SK-N-SH (cell line): ENCODE measurements at regions not wholly inside any gene's neighbourhood (a gene's known extent, or its start where the extent isn't known, plus 50 kb on each side); places are given as distances from the start of the nearest gene placed in this dataset.

Source experiments
- CTCF ChIA-PET: fragments of 300-600, 350-600 bp; formaldehyde crosslinking; extraction: SDS; loops from one replicate; lab custom pipeline; 2021; lab: Yijun Ruan, JAX
- POLR2A ChIA-PET: fragments of 350-600 bp; sonication (Branson Sonifier 250); formaldehyde crosslinking; extraction: SDS; loops from one replicate; lab custom pipeline; 2020; ENCODE audit warnings: antibody characterized with exemption, inconsistent platforms; lab: Yijun Ruan, JAX
- DNase-seq: peaks from one replicate; pipeline ENCODE4 v3.0.0; 2012
- H2AFZ ChIP-seq: fragments of 200-600 bp; sonication (generic); 2 replicates; pipeline ENCODE4 v1.8.1; 2016; ENCODE audit warnings: antibody characterized with exemption, mild to moderate bottlenecking, low read depth
- H3F3A ChIP-seq: fragments of 200-600 bp; sonication (generic); replicated peaks from 2 replicates; pipeline ENCODE3; 2016; ENCODE audit warnings: antibody characterized with exemption, mild to moderate bottlenecking; ENCODE audit not compliant: insufficient read depth
- H3K27ac ChIP-seq, 2 experiments: fragments of 200-500 bp in 1 of 2; fragments of 200-600 bp in 1 of 2; sonication (Bioruptor generic) in 1 of 2; sonication (generic), shearing (Covaris generic) in 1 of 2; 2 replicates each; pipeline versions ENCODE4 v1.5.1 to v1.6.1; 2014 to 2016; ENCODE audit warnings: low read depth in 2 of 2, inconsistent platforms in 1 of 2, low read length in 1 of 2, mild to moderate bottlenecking in 1 of 2, mixed read lengths in 1 of 2
- H3K27me3 ChIP-seq: fragments of 200-600 bp; sonication (generic), shearing (Covaris generic); 2 replicates; pipeline ENCODE4 v1.6.1; 2016; ENCODE audit warnings: mixed run types; ENCODE audit not compliant: insufficient read depth
- H3K36me3 ChIP-seq, 2 experiments: fragments of 200-500 bp in 1 of 2; fragments of 200-600 bp in 1 of 2; sonication (Bioruptor generic) in 1 of 2; sonication (generic) in 1 of 2; replicated peaks in 1 of 2; 2 replicates each; pipeline versions ENCODE3 to v1.5.1; 2014 to 2016; ENCODE audit warnings: low read length in 1 of 2, mild to moderate bottlenecking in 1 of 2; ENCODE audit not compliant: insufficient read depth in 2 of 2, control insufficient read depth in 1 of 2
- H3K4me1 ChIP-seq, 2 experiments: fragments of 200-500 bp in 1 of 2; fragments of 200-600 bp in 1 of 2; sonication (Bioruptor generic) in 1 of 2; sonication (generic), shearing (Covaris generic) in 1 of 2; 2 replicates each; pipeline versions ENCODE4 v1.5.1 to v1.6.1; 2014 to 2016; ENCODE audit warnings: low read depth in 1 of 2, low read length in 1 of 2, mixed run types in 1 of 2; ENCODE audit not compliant: insufficient read depth in 2 of 2, control insufficient read depth in 1 of 2
- H3K4me2 ChIP-seq: fragments of 200-600 bp; sonication (generic), shearing (Covaris generic); 2 replicates; pipeline ENCODE4 v1.6.1; 2017; ENCODE audit warnings: mixed run types
- H3K4me3 ChIP-seq, 2 experiments: fragments of 200-500 bp in 1 of 2; fragments of 200-600 bp in 1 of 2; sonication (Bioruptor generic) in 1 of 2; sonication (generic), shearing (Covaris generic) in 1 of 2; 2 replicates each; pipeline versions ENCODE4 v1.5.1 to v1.8.1; 2014 to 2016; ENCODE audit warnings: low read depth in 2 of 2, inconsistent platforms in 1 of 2, low read length in 1 of 2, mild to moderate bottlenecking in 1 of 2, mixed read lengths in 1 of 2, moderate library complexity in 1 of 2
- H3K79me2 ChIP-seq: fragments of 200-600 bp; sonication (generic); 2 replicates; pipeline ENCODE4 v1.8.1; 2017; ENCODE audit warnings: mild to moderate bottlenecking; ENCODE audit not compliant: insufficient read depth
- H3K9ac ChIP-seq: fragments of 200-600 bp; sonication (generic); 2 replicates; pipeline ENCODE4 v1.6.1; 2017; ENCODE audit warnings: mixed run types
- H3K9me2 ChIP-seq: fragments of 200-600 bp; sonication (generic); 2 replicates; pipeline ENCODE4 v1.6.1; 2017; ENCODE audit warnings: mixed run types
- H3K9me3 ChIP-seq: fragments of 200-600 bp; sonication (generic); 2 replicates; pipeline ENCODE4 v1.6.1; 2017; ENCODE audit warnings: mixed run types, mild to moderate bottlenecking, moderate library complexity
- H4K20me1 ChIP-seq: fragments of 200-600 bp; sonication (generic); 2 replicates; pipeline ENCODE4 v1.6.1; 2017; ENCODE audit warnings: mild to moderate bottlenecking, mixed run types; ENCODE audit not compliant: insufficient read depth
- ELF1 ChIP-seq: IDR thresholded peaks from 2 replicates; pipeline ENCODE4 v1.4.0; 2012
- EZH2phosphoT487 ChIP-seq: fragments of 200-600 bp; sonication (generic); IDR thresholded peaks from 2 replicates; pipeline ENCODE4 v1.6.1; 2017; ENCODE audit warnings: low read depth, mixed run types, mild to moderate bottlenecking, antibody characterized with exemption, moderate library complexity, borderline replicate concordance
- FOXM1 ChIP-seq: IDR thresholded peaks from 2 replicates; pipeline ENCODE4 v1.4.0; 2012; ENCODE audit warnings: low read depth, mild to moderate bottlenecking
- GABPA ChIP-seq: IDR thresholded peaks from 2 replicates; pipeline ENCODE4 v1.4.0; 2012; ENCODE audit warnings: low read depth, mild to moderate bottlenecking
- JUND ChIP-seq: IDR thresholded peaks from 2 replicates; pipeline ENCODE4 v1.4.0; 2012
- MEF2A ChIP-seq: IDR thresholded peaks from 2 replicates; pipeline ENCODE4 v1.4.0; 2012; ENCODE audit warnings: low read depth, borderline replicate concordance
- MXI1 ChIP-seq: IDR thresholded peaks from 2 replicates; pipeline ENCODE4 v1.6.1; 2012; ENCODE audit warnings: mild to moderate bottlenecking, low read depth, low read length, improper control_type of control experiment
- NRF1 ChIP-seq: IDR thresholded peaks from 2 replicates; pipeline ENCODE4 v1.6.1; 2012; ENCODE audit warnings: low read depth, mild to moderate bottlenecking, low read length
- POLR2AphosphoS5 ChIP-seq: IDR thresholded peaks from 2 replicates; pipeline ENCODE4 v1.6.1; 2012; ENCODE audit warnings: low read depth, low read length
- RAD21 ChIP-seq: IDR thresholded peaks from 2 replicates; pipeline ENCODE4 v1.6.1; 2012; ENCODE audit warnings: mild to moderate bottlenecking, low read length
- RCOR1 ChIP-seq: fragments of 150-350 bp; IDR thresholded peaks from 2 replicates; pipeline ENCODE4 v1.6.1; 2017; ENCODE audit warnings: antibody characterized with exemption, low read length
- RFX5 ChIP-seq: IDR thresholded peaks from 2 replicates; pipeline ENCODE4 v1.6.1; 2012; ENCODE audit warnings: mild to moderate bottlenecking, improper control_type of control experiment, low read length
- SIN3A ChIP-seq: IDR thresholded peaks from 2 replicates; pipeline ENCODE4 v1.6.1; 2012; ENCODE audit warnings: low read depth, mild to moderate bottlenecking, low read length, moderate library complexity, borderline replicate concordance
- SMC3 ChIP-seq: IDR thresholded peaks from 2 replicates; pipeline ENCODE4 v1.6.1; 2012; ENCODE audit warnings: low read depth, low read length, improper control_type of control experiment
- TAF1 ChIP-seq: IDR thresholded peaks from 2 replicates; pipeline ENCODE4 v1.6.1; 2012; ENCODE audit warnings: low read depth, mild to moderate bottlenecking, low read length, moderate library complexity, borderline replicate concordance
- TCF12 ChIP-seq: IDR thresholded peaks from 2 replicates; pipeline ENCODE4 v1.4.0; 2012
- TEAD4 ChIP-seq: IDR thresholded peaks from 2 replicates; pipeline ENCODE4 v1.4.0; 2012; ENCODE audit warnings: mild to moderate bottlenecking, borderline replicate concordance; ENCODE audit not compliant: insufficient read depth
- WGBS: methylation state at CpG from one replicate; pipeline ENCODE4 v1.1.6; 2017; ENCODE audit warnings: low lambda C conversion rate; 5-methylcytosine and 5-hydroxymethylcytosine counted together
- TF ChIP-seq, protein P1 (sequence below): fragments of 150-350 bp; IDR thresholded peaks from 2 replicates; pipeline ENCODE4 v1.6.1; 2017; ENCODE audit warnings: antibody characterized with exemption, low read length, low read depth, borderline replicate concordance
- TF ChIP-seq, protein P2 (sequence below): IDR thresholded peaks from 2 replicates; pipeline ENCODE4 v1.4.0; 2012; ENCODE audit warnings: low read depth, borderline replicate concordance
- TF ChIP-seq, protein P3 (sequence below): IDR thresholded peaks from 2 replicates; pipeline ENCODE4; 2012

DNA sequence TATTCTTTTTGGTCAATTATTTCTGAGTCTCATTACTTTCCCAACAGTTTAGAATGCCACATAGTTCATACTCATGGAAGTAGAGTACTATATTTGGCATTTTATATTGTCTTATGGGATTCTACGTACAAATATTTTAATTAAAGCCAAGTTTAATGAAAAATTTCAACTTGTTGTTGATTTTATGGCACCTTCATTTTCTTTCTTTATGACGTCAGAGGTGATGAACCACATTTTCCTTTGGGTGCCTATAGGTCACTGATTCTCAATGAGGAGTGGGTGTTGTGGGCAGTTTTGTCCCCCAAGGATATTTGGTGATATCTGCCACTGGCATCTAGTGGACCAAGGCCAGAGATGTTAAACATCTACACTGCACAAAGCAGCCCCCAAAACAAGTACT is 1071.3 kb downstream of the NXPH1 start:
- 49% methylated on average over 2 of the region's 2 CpGs for WGBS
- TF ChIP-seq JUND (no peak), POLR2AphosphoS5 (no peak), ELF1 (no peak), TEAD4 (no peak), RFX5 (no peak), TAF1 (no peak), TCF12 (no peak), SIN3A (no peak), MXI1 (no peak), NRF1 (no peak), RAD21 (no peak), EZH2phosphoT487 (no peak), FOXM1 (no peak), GABPA (no peak), SMC3 (no peak), RCOR1 (no peak), MEF2A (no peak)
- TF ChIP-seq, protein P1, sequence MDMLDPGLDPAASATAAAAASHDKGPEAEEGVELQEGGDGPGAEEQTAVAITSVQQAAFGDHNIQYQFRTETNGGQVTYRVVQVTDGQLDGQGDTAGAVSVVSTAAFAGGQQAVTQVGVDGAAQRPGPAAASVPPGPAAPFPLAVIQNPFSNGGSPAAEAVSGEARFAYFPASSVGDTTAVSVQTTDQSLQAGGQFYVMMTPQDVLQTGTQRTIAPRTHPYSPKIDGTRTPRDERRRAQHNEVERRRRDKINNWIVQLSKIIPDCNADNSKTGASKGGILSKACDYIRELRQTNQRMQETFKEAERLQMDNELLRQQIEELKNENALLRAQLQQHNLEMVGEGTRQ = no peak
- TF ChIP-seq, protein P2, sequence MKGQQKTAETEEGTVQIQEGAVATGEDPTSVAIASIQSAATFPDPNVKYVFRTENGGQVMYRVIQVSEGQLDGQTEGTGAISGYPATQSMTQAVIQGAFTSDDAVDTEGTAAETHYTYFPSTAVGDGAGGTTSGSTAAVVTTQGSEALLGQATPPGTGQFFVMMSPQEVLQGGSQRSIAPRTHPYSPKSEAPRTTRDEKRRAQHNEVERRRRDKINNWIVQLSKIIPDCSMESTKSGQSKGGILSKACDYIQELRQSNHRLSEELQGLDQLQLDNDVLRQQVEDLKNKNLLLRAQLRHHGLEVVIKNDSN = no peak
- TF ChIP-seq, protein P3, sequence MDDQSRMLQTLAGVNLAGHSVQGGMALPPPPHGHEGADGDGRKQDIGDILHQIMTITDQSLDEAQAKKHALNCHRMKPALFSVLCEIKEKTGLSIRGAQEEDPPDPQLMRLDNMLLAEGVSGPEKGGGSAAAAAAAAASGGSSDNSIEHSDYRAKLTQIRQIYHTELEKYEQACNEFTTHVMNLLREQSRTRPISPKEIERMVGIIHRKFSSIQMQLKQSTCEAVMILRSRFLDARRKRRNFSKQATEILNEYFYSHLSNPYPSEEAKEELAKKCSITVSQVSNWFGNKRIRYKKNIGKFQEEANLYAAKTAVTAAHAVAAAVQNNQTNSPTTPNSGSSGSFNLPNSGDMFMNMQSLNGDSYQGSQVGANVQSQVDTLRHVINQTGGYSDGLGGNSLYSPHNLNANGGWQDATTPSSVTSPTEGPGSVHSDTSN = no peak
- H3K36me3 ChIP-seq = no peaks in the 10 kb centered on the region
- no peak overlapping the region for H2AFZ ChIP-seq
- no peaks in the 10 kb centered on the region for H3K9me3 ChIP-seq
- no peaks in the 10 kb centered on the region for H4K20me1 ChIP-seq
- no peaks in the 10 kb centered on the region for H3K27me3 ChIP-seq
- H3K27ac ChIP-seq = no peak overlapping the region
- no peak overlapping the region for H3K4me3 ChIP-seq
- no peak overlapping the region for H3K9ac ChIP-seq
- no peak for DNase-seq
- ChIA-PET CTCF (no interaction called here), POLR2A (no interaction called here)
- H3K4me2 ChIP-seq = no peak overlapping the region
- H3K9me2 ChIP-seq = no peaks in the 10 kb centered on the region
- no peaks in the 10 kb centered on the region for H3F3A ChIP-seq
- no peaks in the 10 kb centered on the region for H3K79me2 ChIP-seq
- peaks cover 0 to 20% of the 10 kb centered on the region in 2 experiments; a peak in 2 of 4 replicates for H3K4me1 ChIP-seq
